Fibroblast of upper back skin (primary cell): ENCODE measurements at regions not wholly inside any gene's neighbourhood (a gene's known extent, or its start where the extent isn't known, plus 50 kb on each side); places are given as distances from the start of the nearest gene placed in this dataset.
A peak's percentile ranks its signal among the peaks of the same experiment; 100 is the strongest.

Experiments
- DNase-seq: peaks from one replicate; pipeline ENCODE4 v3.0.0-alpha.2; 2013

GRCh38 chr2:46829231-46829995, 86.2 kb downstream of the MCFD2 start:
- DNase-seq = no peak

DNA sequence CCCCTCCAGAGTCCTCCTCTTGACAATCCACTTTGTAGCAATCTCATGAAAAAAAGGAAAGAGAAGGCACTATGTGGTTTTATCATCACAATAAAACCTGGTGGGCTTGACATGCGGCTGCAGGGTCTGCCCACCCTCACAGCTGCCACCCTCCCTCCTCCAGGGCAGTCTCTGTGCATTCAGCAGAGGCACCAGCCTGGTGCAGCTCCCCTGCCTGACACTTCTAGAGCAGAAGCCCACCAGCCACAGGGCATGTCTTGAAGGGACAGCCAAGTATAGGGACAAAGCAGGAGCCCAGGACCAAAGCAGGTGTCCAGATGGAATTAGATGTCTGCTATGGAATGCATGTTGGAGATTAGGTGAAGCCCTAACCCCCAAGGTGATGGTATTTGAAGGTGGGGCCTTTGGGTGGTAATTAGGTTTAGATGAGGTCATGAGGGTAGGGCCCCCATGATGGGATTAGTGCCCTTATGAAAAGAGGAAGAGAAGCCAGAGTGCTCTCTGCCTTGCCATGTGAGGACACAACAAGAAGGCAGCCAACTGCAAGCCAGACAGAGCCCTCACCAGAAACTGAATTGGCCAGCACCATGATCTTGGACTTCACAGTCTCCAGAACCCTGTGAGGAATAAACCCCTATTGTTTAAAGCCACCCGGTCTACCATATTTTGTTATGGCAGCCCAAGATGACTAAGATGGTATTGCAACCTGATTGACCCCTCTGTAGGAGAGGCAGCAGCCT, 86.9 kb downstream of the MCFD2 start:
- no peak for DNase-seq

DNA sequence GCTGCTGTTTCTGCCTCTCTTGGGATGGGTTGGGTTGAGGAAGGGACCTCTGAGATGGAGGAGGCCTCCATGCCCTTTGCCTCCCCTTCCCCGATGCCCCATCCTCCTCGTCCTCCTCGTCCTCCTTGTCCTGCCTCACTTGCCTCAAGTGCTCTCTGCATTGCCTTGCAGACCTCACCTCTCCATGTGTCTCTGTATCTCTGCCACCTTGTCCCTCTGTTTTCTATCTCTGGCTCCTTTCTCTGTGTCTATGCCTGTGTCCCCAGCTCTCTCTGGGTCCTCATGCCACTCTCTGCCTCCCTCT, 87.5 kb downstream of the MCFD2 start:
- DNase-seq = no peak

DNA sequence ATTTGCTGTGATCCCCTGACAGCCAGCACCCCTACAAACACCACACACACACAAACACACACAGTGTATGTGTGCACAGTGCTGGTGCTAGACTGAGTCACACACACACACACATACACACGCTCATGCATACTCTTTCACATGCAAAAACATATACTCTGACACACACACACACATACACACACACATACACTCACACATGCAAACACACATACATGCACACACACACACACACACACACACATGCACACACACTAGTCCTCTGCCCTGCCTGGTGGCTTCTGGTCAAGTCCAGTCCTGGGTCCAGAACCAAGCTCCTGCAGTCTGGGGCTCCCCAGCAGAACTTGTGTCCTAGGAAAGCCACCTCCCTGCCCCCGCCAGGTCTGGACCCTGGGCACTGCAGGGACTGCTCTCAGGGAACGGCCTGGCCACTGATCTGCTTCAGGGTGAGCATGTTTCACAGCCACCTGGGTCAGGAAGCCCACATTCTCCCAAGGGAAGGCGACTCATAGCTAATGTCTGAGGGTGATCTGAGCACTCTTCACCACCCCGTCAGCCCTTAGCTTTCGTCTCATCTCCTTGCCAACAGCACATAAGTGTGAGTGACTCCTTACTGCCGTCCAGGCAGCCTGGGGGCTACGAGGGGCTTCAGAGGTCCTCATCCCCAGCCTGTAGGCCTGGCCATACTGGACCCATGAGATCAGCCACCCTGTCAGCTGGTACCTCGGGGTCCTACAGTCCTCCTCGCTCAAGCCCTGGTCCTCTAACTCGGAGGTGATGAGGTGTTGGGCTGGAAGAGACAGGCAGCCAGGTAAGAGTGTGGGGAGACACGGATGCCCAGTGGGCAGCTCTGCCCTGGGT, 88.1 kb downstream of the MCFD2 start:
- DNase-seq = peak; percentile 86

GRCh38 chr2:46826569-46827245, 88.9 kb downstream of the MCFD2 start:
- DNase-seq = no peak

DNA sequence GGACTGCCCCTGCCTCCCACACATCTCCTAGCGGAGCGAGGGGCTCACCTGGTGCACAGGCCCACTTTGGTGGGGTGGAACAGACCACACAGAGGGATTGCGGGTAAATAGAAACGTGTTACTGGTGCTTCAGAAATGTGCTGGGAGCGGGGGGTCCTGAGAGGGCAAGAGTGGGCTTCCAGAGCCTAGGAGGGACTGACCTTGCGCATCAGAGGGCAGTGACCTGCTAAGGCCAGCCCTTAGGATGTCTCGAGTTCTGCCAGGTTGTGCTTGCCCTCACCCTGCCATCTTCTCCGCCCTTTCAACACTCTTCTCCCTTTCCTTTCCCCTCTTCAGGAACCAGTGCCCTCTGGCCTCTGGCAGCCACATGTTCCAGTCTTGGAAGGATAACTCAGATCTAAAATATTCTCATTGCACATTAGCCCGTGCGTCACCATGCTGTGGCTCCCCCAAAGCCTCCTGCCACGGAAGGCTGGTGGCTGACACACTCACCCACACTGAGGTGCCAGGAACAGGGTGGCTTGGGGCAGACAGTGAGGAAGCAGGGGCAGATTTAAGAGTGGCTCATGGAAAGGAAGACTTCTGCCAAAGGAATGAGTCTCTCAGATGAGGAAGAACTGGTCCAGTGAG, 89.6 kb downstream of the MCFD2 start:
- peak; percentile 75 for DNase-seq

- no peak for DNase-seq
These were observed 90.2 kb downstream of the MCFD2 start for GRCh38 chr2:46825231-46825938.

GRCh38 chr2:46824611-46825010, 91.0 kb downstream of the MCFD2 start:
- no peak for DNase-seq

- DNase-seq = no peak
These were observed 94.0 kb downstream of the MCFD2 start for GRCh38 chr2:46821600-46821999.

GRCh38 chr2:46818819-46819218, 96.8 kb downstream of the MCFD2 start:
- no peak for DNase-seq

- peak; percentile 57 for DNase-seq
These were observed 97.4 kb downstream of the MCFD2 start for GRCh38 chr2:46818141-46818621.

- no peak for DNase-seq
These were observed 98.5 kb downstream of the MCFD2 start for GRCh38 chr2:46816846-46817726.

GRCh38 chr2:46816151-46816845, 99.3 kb downstream of the MCFD2 start:
- no peak for DNase-seq

DNA sequence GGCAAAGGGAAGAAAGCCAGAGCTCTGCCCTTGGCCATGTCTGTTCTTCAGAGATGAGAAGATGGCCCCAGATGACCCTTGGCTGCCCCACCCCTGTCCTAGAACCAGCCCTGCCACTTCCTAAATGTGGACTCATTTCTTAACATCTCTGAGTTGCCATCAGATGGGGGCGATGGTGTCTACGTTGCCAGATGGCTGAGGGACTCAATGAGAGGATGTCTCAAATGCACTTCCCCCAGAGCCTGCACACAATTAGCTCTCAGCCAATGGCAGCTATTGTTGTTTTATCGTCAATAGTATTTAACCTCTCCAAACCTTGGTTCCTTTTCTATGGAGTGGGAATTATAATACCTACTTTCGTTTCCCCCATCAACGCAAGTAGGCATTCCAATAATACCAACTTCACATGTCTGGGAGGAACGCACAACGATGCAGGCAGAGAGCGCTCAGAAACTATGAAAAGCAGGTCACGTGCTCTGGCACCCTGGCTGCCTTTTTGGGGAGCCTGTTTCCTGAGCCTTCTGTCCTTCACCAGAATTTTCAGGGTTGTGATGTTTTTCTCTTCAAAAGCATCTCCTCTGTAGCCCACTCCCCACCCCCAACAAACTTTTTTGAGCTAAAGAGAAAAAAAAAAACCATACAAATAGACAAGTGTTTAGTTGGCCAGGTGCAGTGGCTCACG, 100.3 kb downstream of the MCFD2 start:
- DNase-seq = no peak

DNA sequence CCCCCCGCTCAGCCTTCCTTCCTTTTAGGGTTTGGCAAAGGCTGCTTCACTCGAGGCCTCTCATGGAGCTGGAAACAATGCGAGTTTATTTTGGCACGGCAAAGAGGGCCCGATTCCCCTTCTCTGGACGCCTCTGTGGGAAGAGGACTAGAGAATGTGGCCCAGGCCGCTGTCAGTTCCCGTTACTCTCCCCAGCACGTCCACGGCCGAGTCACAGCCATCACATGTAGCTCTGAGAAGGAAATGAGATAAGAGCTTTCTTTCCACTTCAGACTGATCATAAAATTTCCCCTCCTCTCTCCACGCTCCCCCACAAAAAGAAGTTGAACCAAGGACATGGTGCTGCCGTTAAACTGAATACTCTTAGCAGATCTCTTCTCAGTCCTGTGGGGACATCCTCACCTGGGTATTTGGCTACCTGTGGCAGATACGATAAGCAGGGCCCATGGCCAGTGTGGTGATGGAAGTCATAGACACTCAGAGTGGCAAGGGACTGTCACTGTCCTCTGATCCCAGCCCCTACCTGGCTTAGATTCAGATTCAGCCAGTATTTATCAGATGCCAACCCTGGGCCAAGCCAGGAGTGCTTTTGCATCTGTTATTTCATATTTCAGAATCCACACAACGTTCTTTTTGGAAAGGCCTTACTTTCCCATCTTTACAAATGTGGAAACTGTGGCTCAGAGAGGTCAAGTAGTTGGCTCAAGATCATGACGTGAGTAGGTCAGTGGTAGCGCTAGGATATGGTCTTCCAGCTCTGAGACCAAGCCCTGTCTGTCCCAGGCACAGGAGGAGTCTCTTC, 101.2 kb downstream of the MCFD2 start:
- peak; percentile 76 for DNase-seq

DNA sequence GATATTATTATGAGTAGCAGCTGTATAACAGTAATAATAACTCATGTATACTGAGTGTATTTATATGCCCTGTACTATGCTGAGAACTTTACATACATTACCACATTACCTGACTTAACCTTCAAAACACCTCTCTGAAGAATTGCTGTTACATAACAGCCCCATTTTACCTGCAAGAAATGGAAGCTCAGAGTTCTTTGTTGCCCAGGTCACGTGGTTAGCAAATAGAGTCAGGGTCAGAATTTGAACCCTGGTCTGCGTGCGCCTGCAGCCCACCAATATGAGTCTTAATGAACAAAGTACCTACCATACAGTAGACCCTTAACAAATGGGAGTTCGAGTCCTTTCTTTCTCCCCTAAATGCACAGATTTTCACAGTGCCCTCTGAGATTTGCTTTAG, 101.9 kb downstream of the MCFD2 start:
- DNase-seq = no peak

- peak; percentile 78 for DNase-seq
These were observed 102.6 kb downstream of the MCFD2 start for GRCh38 chr2:46813020-46813415.
